MM.1S (cell line): ENCODE measurements at regions not wholly inside any gene's neighbourhood (a gene's known extent, or its start where the extent isn't known, plus 50 kb on each side); places are given as distances from the start of the nearest gene placed in this dataset.

Experiments
- DNase-seq: peaks from one replicate; pipeline ENCODE4 v3.0.0-alpha.2; 2015
- H2AFZ ChIP-seq: fragments of 300-600 bp; sonication (generic); 2 replicates; pipeline ENCODE4 v1.6.0; 2016; ENCODE audit warnings: antibody characterized with exemption, low read length
- H3F3A ChIP-seq: fragments of 300-600 bp; sonication (generic); 2 replicates; pipeline ENCODE4 v1.6.1; 2016; ENCODE audit warnings: mild to moderate bottlenecking, antibody characterized with exemption, low read length, moderate library complexity, mixed read lengths; ENCODE audit not compliant: insufficient read depth
- H3K27ac ChIP-seq: fragments of 300-600 bp; sonication (generic); 2 replicates; pipeline ENCODE4 v1.5.1; 2016; ENCODE audit warnings: mild to moderate bottlenecking, low read length
- H3K27me3 ChIP-seq: fragments of 300-600 bp; sonication (generic); replicated peaks from 2 replicates; pipeline ENCODE4 v1.6.0; 2016; ENCODE audit warnings: low read length; ENCODE audit not compliant: insufficient read depth
- H3K36me3 ChIP-seq: fragments of 300-600 bp; sonication (generic); replicated peaks from 2 replicates; pipeline ENCODE4 v1.6.1; 2016; ENCODE audit warnings: mild to moderate bottlenecking, low read length, mixed read lengths; ENCODE audit not compliant: insufficient read depth
- H3K4me1 ChIP-seq: fragments of 300-600 bp; sonication (generic); 2 replicates; pipeline ENCODE4 v1.6.1; 2016; ENCODE audit warnings: low read length, mixed read lengths
- H3K4me2 ChIP-seq: fragments of 300-600 bp; sonication (generic); 2 replicates; pipeline ENCODE4 v1.6.0; 2016; ENCODE audit warnings: low read depth, low read length
- H3K4me3 ChIP-seq: fragments of 300-600 bp; sonication (generic); 2 replicates; pipeline ENCODE4 v1.5.1; 2016; ENCODE audit warnings: low read length, mixed read lengths
- H3K79me2 ChIP-seq: fragments of 300-600 bp; sonication (generic); 2 replicates; pipeline ENCODE4 v1.6.1; 2016; ENCODE audit warnings: mixed run types, low read length, mixed read lengths
- H3K9ac ChIP-seq: fragments of 300-600 bp; sonication (generic); 2 replicates; pipeline ENCODE4 v1.6.1; 2016; ENCODE audit warnings: low read length, mixed read lengths
- H3K9me2 ChIP-seq: fragments of 300-600 bp; sonication (generic); replicated peaks from 2 replicates; pipeline ENCODE4 v1.6.1; 2016; ENCODE audit warnings: mild to moderate bottlenecking, low read length, mixed read lengths; ENCODE audit not compliant: insufficient read depth
- H3K9me3 ChIP-seq: fragments of 300-600 bp; sonication (generic); replicated peaks from 2 replicates; pipeline ENCODE4 v1.6.1; 2016; ENCODE audit warnings: mild to moderate bottlenecking, low read length, mixed read lengths; ENCODE audit not compliant: insufficient read depth
- H4K20me1 ChIP-seq: fragments of 300-600 bp; sonication (generic); 2 replicates; pipeline ENCODE4 v1.6.1; 2016; ENCODE audit warnings: mild to moderate bottlenecking, low read length, moderate library complexity, mixed read lengths; ENCODE audit not compliant: insufficient read depth
- CTCF ChIP-seq: fragments of 300-600 bp; sonication (generic); IDR thresholded peaks from 2 replicates; pipeline ENCODE4 v1.5.1; 2016; ENCODE audit warnings: antibody characterized with exemption, low read length, mixed read lengths
- EZH2 ChIP-seq: fragments of 300-600 bp; sonication (generic); optimal IDR thresholded peaks from 2 replicates; pipeline ENCODE3; 2017; ENCODE audit warnings: low read depth, mild to moderate bottlenecking, antibody characterized with exemption, low read length, mixed read lengths
- EZH2phosphoT487 ChIP-seq: fragments of 300-600 bp; sonication (generic); IDR thresholded peaks from 2 replicates; pipeline ENCODE4 v1.6.1; 2018; ENCODE audit warnings: antibody characterized with exemption, low read length

DNA sequence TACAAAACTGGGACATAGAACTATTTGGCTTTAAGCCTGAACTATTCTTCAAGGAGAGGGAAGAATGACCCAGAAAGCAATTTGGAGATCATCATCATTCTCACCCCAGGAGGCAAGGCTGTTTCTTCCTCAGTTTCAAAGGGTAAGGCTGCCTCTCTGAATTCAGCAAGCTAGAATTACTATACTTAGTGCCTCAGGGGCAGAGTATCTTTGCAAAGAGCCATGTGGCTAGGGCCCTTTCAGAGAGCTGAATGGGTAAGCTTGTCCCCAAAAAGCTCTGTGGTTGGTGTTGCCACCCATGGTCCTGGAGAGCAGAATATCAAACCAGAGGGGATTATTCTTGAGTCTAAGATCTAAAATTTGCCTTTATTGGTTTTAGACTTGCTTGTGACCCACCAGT, 720.3 kb upstream of the ARPP21 start:
- Histone ChIP-seq H3K79me2 (no peaks in the 10 kb centered on the region), H3K27me3 (no peaks in the 10 kb centered on the region), H3K9me2 (no peaks in the 10 kb centered on the region), H3K4me3 (no peak overlapping the region), H3K4me1 (no peaks in the 10 kb centered on the region), H3K9me3 (no peaks in the 10 kb centered on the region), H3K27ac (no peak overlapping the region), H2AFZ (no peak overlapping the region), H4K20me1 (no peaks in the 10 kb centered on the region), H3F3A (no peaks in the 10 kb centered on the region), H3K36me3 (no peaks in the 10 kb centered on the region), H3K9ac (no peak overlapping the region), H3K4me2 (no peak overlapping the region)
- DNase-seq: no peak
- TF ChIP-seq EZH2 (no peak), EZH2phosphoT487 (no peak), CTCF (no peak)

DNA sequence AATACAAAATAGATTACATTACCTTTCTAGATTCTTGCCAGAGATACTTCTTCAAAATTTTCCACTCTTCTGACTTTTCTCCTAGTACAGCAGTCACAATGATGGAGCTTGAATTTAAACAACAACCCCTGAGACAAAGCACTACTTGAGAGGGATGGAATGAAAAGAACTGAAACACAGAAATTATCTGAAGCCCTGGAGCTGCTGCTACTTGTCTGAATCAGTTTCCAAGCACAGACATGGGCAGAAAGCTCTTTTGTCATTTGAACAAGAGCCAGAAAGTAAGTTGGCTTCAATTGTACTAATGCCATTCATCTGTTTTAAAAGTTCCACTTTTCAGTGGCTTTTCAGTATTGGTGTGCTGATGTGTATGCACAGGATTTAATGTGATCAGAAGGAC, 718.5 kb upstream of the ARPP21 start:
- Histone ChIP-seq H3K36me3 (no peaks in the 10 kb centered on the region), H2AFZ (no peak overlapping the region), H3K4me2 (no peak overlapping the region), H3K27ac (no peak overlapping the region), H3K9me3 (no peaks in the 10 kb centered on the region), H3K79me2 (no peaks in the 10 kb centered on the region), H3K27me3 (no peaks in the 10 kb centered on the region), H3F3A (no peaks in the 10 kb centered on the region), H4K20me1 (no peaks in the 10 kb centered on the region), H3K4me3 (no peak overlapping the region), H3K9me2 (no peaks in the 10 kb centered on the region), H3K4me1 (no peaks in the 10 kb centered on the region), H3K9ac (no peak overlapping the region)
- no peak for DNase-seq
- TF ChIP-seq EZH2 (no peak), CTCF (no peak), EZH2phosphoT487 (no peak)

- Histone ChIP-seq H3K36me3 (no peaks in the 10 kb centered on the region), H3K9ac (no peak overlapping the region), H4K20me1 (no peaks in the 10 kb centered on the region), H3K27ac (no peak overlapping the region), H2AFZ (no peak overlapping the region), H3K27me3 (no peaks in the 10 kb centered on the region), H3K4me2 (no peak overlapping the region), H3K4me1 (no peaks in the 10 kb centered on the region), H3K4me3 (no peak overlapping the region), H3K79me2 (no peaks in the 10 kb centered on the region), H3F3A (no peaks in the 10 kb centered on the region), H3K9me2 (no peaks in the 10 kb centered on the region), H3K9me3 (no peaks in the 10 kb centered on the region)
- DNase-seq: no peak
- TF ChIP-seq CTCF (no peak), EZH2phosphoT487 (no peak), EZH2 (no peak)
Observed at GRCh38 chr3:34924961-34925360, 714.4 kb upstream of the ARPP21 start.

DNA sequence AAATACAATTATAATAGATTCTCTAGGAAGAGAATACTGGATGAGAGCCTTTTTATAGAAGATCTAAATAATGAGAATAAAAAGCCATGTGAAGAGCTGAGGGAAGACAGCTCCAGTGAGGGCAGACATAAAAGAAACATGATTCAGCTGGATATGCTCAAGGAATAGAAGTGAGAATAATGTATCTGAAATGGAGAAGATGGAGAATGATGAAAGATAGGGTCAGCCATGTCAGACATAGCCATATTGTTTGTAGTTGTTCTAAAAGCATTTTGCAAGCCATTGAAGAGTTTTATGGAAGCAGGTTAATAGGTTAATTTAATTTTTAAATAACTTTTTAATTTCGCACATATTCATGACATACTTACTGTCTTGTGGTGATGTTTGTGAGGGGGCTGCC, 713.5 kb upstream of the ARPP21 start:
- Histone ChIP-seq H3K4me3 (no peak overlapping the region), H4K20me1 (no peaks in the 10 kb centered on the region)
- TF ChIP-seq CTCF: no peak
- TF ChIP-seq EZH2: no peak
- no peak for TF ChIP-seq EZH2phosphoT487

More for the DNA sequence above, 713.5 kb upstream of the ARPP21 start:
- Histone ChIP-seq H3K4me2 (no peak overlapping the region), H3K36me3 (no peaks in the 10 kb centered on the region), H3K9ac (no peak overlapping the region), H3K27me3 (no peaks in the 10 kb centered on the region), H3K4me1 (no peaks in the 10 kb centered on the region), H3K9me2 (no peaks in the 10 kb centered on the region), H3F3A (no peaks in the 10 kb centered on the region), H3K27ac (no peak overlapping the region), H2AFZ (no peak overlapping the region), H3K79me2 (no peaks in the 10 kb centered on the region), H3K9me3 (no peaks in the 10 kb centered on the region)
- DNase-seq: no peak
